Fibroblast of lung (primary cell): ENCODE measurements at regions not wholly inside any gene's neighbourhood (a gene's known extent, or its start where the extent isn't known, plus 50 kb on each side); places are given as distances from the start of the nearest gene placed in this dataset.

Experiments
- DNase-seq, 2 donors: peaks; one replicate each; pipeline versions ENCODE4 v3.0.0 to v3.0.0-alpha.2; 2010; ENCODE audit warnings: low read depth in 2 of 2
- H2AFZ ChIP-seq: 2 replicates; pipeline ENCODE4 v1.5.1; 2012; ENCODE audit warnings: low read length, control low read depth, inconsistent platforms
- H3K27ac ChIP-seq: 2 replicates; pipeline ENCODE4 v1.5.1; 2011; ENCODE audit warnings: low read length, control low read depth; ENCODE audit not compliant: insufficient read depth
- H3K27me3 ChIP-seq: 2 replicates; pipeline ENCODE4 v1.5.1; 2011; ENCODE audit warnings: mild to moderate bottlenecking, low read length; ENCODE audit not compliant: control insufficient read depth, insufficient read depth
- H3K36me3 ChIP-seq: 2 replicates; pipeline ENCODE4 v1.5.1; 2011; ENCODE audit warnings: low read length; ENCODE audit not compliant: control insufficient read depth, insufficient read depth
- H3K4me1 ChIP-seq: 2 replicates; pipeline ENCODE4 v1.5.1; 2011; ENCODE audit warnings: low read length; ENCODE audit not compliant: control insufficient read depth, insufficient read depth; ENCODE audit errors: extremely low read depth
- H3K4me2 ChIP-seq: 2 replicates; pipeline ENCODE4 v1.5.1; 2011; ENCODE audit warnings: low read length, control low read depth; ENCODE audit not compliant: insufficient read depth; ENCODE audit errors: extremely low read depth
- H3K4me3 ChIP-seq, 4 experiments: fragments of 200-600 bp in 1 of 4; sonication (generic) in 1 of 4; replicated peaks in 1 of 4; 2 replicates each; pipeline ENCODE4 v1.5.1; 2011 to 2016; ENCODE audit warnings: low read length in 4 of 4, low read depth in 3 of 4, mild to moderate bottlenecking in 3 of 4, control low read depth in 2 of 4, inconsistent platforms in 1 of 4, mixed read lengths in 1 of 4; ENCODE audit not compliant: insufficient read depth in 1 of 4; ENCODE audit errors: control extremely low read depth in 1 of 4
- H3K79me2 ChIP-seq: 2 replicates; pipeline ENCODE4 v1.5.1; 2012; ENCODE audit warnings: mild to moderate bottlenecking, low read length, inconsistent platforms; ENCODE audit not compliant: control insufficient read depth, insufficient read depth
- H3K9ac ChIP-seq: 2 replicates; pipeline ENCODE4 v1.5.1; 2011; ENCODE audit warnings: mild to moderate bottlenecking, low read length, control low read depth; ENCODE audit not compliant: insufficient read depth
- H3K9me3 ChIP-seq: 2 replicates; pipeline ENCODE4 v1.5.1; 2012; ENCODE audit warnings: low read depth, low read length; ENCODE audit not compliant: control insufficient read depth, insufficient read depth
- H4K20me1 ChIP-seq: 2 replicates; pipeline ENCODE4 v1.5.1; 2011; ENCODE audit warnings: low read length; ENCODE audit not compliant: control insufficient read depth, insufficient read depth; ENCODE audit errors: extremely low read depth
- CTCF ChIP-seq, 2 donors: IDR thresholded peaks in 1 of 2; conservative IDR thresholded peaks in 1 of 2; 1 replicate in 1 of 2; 2 replicates in 1 of 2; pipeline ENCODE4 v1.5.1; 2011 to 2012; ENCODE audit warnings: low read length in 2 of 2, control low read depth in 1 of 2, inconsistent platforms in 1 of 2, low read depth in 1 of 2, mild to moderate bottlenecking in 1 of 2
- EZH2 ChIP-seq: IDR thresholded peaks from 2 replicates; pipeline ENCODE4 v1.5.1; 2012; ENCODE audit warnings: low read length, control low read depth, mild to moderate bottlenecking; ENCODE audit errors: missing control alignments

GRCh38 chr10:123464430-123465323 lies 201.5 kb upstream of the GPR26 start:
- H3K27ac ChIP-seq, result no peak overlapping the region
- H3K27me3 ChIP-seq, result no peaks in the 10 kb centered on the region
- no peak overlapping the region for H2AFZ ChIP-seq
- no peak overlapping the region for H3K9ac ChIP-seq
- no peak overlapping the region for H3K4me2 ChIP-seq
- no peaks in the 10 kb centered on the region for H4K20me1 ChIP-seq
- no peaks in the 10 kb centered on the region for H3K79me2 ChIP-seq
- H3K9me3 ChIP-seq, result no peaks in the 10 kb centered on the region
- no peaks in the 10 kb centered on the region for H3K36me3 ChIP-seq
- TF ChIP-seq CTCF (conservative IDR thresholded peaks at IDR 0.05 in 1 of 2, IDR thresholded peaks at IDR 0.05 in 1 of 2; ENCODE audit: low read depth in 1 of 2, low read length in 2 of 2) (no peak), EZH2 (no peak)
- no peaks in the 10 kb centered on the region for H3K4me1 ChIP-seq
- no peak overlapping the region for H3K4me3 ChIP-seq
- no peak for DNase-seq

GRCh38 chr10:123470336-123470921 lies 195.7 kb upstream of the GPR26 start:
- Histone ChIP-seq H3K4me2 (no peak overlapping the region), H3K79me2 (no peaks in the 10 kb centered on the region), H3K4me3 (no peak overlapping the region), H3K9me3 (no peaks in the 10 kb centered on the region), H3K9ac (no peak overlapping the region), H3K27me3 (no peaks in the 10 kb centered on the region), H3K36me3 (no peaks in the 10 kb centered on the region), H3K4me1 (no peaks in the 10 kb centered on the region), H2AFZ (no peak overlapping the region), H4K20me1 (no peaks in the 10 kb centered on the region), H3K27ac (no peak overlapping the region)
- DNase-seq, result no peak
- no peak for TF ChIP-seq EZH2
- no peak for TF ChIP-seq CTCF (conservative IDR thresholded peaks at IDR 0.05 in 1 of 2, IDR thresholded peaks at IDR 0.05 in 1 of 2; ENCODE audit: low read depth in 1 of 2, low read length in 2 of 2)

- no peaks in the 10 kb centered on the region for H3K9me3 ChIP-seq
- DNase-seq, result no peak
- no peaks in the 10 kb centered on the region for H4K20me1 ChIP-seq
- no peaks in the 10 kb centered on the region for H3K27me3 ChIP-seq
- H2AFZ ChIP-seq, result no peak overlapping the region
- H3K4me3 ChIP-seq, result no peak overlapping the region
- no peaks in the 10 kb centered on the region for H3K36me3 ChIP-seq
- H3K27ac ChIP-seq, result no peak overlapping the region
- no peak overlapping the region for H3K9ac ChIP-seq
- H3K4me1 ChIP-seq, result no peaks in the 10 kb centered on the region
- H3K4me2 ChIP-seq, result no peak overlapping the region
- no peak for TF ChIP-seq EZH2
- no peak for TF ChIP-seq CTCF (conservative IDR thresholded peaks at IDR 0.05 in 1 of 2, IDR thresholded peaks at IDR 0.05 in 1 of 2; ENCODE audit: low read depth in 1 of 2, low read length in 2 of 2)
- no peaks in the 10 kb centered on the region for H3K79me2 ChIP-seq
Observed at GRCh38 chr10:123471811-123472210, 194.3 kb upstream of the GPR26 start.
